Hypothalamus (tissue), 51 donors: ENCODE measurements at regions not wholly inside any gene's neighbourhood (a gene's known extent, or its start where the extent isn't known, plus 50 kb on each side); places are given as distances from the start of the nearest gene placed in this dataset.

Experiments used
- DNase-seq, 51 donors: peaks; one replicate each; lab custom pipeline; 2025; lab: John Stamatoyannopoulos, UW

DNA sequence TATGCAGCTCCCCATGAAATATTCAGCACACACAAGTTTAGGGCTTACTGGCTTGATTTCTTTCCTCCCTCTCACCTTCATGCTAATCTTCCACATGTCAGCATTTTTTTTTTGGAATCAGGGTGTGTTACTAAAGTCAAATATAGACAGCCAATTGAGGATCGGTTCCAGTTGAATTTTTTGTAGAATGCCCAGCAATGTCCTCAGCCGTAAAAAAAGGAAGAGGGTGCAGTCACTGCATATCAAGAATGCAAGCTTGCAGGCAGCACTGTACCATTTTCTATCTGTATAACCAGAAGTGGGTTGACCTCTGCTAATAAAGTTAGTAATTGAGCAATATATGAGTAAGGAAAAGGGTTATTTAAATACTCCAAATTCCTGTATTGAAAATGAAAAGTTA, 51.4 kb upstream of the CHMP2B start:
- DNase-seq = no peak

DNA sequence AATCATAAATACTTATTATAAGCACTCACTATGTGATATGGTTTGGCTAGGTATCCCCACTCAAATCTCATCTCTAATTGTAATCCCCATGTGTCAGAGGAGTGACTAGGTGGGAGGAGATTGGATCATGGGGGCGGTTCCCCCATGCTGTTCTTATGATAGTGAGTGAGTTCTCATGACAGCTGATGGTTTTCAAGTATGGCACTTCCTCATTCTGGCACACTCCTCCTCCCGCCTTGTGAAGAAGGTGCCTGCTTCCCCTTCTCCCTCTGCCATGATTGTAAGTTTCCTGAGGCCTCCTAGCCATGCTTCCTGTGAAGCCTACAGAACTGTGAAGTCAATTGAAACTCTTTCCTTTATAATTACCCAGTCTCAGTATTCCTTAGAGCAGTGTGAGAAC, 53.3 kb upstream of the CHMP2B start:
- no peak for DNase-seq

DNA sequence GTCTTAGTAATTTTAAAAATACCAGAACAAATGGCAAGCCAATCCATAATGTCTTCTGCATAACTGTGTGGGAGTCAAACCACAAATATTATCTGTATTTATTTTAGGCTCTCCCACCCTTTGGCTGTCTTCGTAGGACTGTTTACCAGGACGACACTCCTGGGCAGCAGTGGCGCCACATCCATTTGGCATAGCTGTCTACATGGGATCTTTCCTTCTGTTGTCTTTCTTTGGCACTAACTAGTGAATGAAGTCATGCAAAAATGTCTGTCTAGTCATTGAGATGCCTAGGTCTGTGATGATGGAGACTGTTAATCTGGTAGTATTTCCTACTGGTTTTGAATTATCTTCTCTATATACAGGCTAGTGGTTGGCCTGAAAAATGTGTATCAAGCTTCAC, 54.0 kb upstream of the CHMP2B start:
- no peak for DNase-seq

DNA sequence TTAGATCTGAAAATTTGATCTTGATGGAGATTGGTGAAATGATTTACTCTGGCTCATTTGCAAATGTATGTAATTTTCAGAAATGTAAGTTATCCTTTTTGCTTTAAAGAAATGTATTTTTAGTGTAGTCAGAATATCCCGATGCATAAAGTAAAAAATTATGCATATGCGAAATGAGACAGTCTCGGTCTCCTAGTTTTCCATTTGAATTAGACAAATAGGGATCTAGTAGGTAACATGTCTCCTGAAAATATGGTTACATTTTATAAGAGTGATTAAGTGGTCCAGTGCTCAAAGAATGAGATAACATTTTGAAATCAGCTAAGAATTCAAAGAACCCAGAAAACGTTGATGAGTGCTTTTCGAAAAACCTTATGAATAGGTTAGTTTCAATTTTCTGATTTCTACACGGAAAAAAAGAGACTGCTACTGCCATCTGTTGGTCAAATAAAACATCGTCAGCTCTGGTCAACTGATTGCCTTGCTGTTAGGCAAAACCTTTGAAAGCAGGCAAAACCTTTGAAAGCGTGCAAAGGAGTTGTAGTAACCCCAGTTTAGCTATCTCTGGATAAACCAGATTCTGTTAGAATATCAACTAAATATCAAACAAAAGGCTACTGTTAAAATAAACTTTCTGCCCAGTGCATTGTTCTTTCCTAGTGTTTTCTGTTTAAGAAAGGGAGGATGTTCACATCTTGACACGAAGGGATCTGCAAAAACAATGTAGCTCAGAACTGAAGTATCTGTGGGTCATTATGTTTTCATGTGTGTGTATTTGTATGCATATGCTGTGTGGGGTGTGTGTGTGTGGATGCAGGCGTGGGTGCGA, 59.3 kb upstream of the CHMP2B start:
- peak in 14 of 51 donors; percentile 1 to 65 (median 6) for DNase-seq

DNA sequence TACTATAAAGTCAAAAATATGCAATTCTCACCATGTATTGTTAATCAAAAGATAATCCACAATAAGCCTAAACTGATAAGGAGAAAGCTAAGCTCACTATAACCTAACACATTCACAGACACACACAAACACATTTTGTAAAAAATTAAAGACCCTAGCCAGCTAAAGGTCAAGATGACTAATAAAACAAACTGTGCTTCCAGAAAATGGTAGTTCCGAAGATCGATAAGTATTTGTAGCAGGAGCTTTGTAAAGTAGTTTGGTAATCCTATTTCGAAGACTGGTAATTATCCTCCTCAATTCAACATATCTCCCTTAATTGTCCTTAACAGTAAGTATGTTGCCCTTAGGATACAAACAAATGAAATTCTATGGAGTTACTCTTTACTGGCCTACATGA, 62.9 kb upstream of the CHMP2B start:
- DNase-seq = no peak

DNA sequence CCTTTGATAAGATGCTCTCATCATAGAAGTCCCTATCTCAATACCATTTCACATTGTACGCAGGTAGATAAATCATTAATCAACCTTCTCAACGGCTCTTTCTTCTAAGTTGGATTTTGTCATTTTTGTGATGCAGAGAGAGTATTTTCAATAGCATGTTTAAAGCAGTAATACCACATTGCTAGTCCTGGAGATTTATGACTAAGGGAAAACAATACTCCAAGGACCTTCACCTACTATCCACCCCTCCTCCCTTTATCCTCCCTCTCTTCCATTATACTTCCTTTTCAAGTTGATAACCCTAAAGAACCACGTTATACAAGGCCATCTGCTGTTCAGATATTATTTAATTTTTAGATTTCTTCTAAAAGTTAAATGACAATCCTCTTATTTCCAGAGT, 65.3 kb upstream of the CHMP2B start:
- no peak for DNase-seq

DNA sequence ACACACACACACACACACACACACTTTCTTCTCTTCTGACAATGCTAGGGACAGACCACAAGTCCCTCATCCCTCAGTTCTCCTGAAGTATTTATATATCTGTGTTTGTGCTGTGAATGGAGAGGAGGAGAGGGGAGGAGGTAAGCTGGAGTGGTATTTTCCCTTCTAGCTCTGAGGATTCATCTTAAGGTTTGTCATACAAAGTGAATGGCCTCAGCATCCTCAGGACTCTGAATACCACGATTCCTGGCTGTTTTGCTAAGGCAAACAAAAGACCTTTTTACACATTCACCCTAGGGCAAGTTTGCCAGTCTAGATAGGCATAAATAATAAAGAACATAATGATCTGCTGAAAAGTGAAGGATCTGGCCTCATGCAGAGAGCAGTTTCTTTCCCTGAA, 65.7 kb upstream of the CHMP2B start:
- no peak for DNase-seq

DNA sequence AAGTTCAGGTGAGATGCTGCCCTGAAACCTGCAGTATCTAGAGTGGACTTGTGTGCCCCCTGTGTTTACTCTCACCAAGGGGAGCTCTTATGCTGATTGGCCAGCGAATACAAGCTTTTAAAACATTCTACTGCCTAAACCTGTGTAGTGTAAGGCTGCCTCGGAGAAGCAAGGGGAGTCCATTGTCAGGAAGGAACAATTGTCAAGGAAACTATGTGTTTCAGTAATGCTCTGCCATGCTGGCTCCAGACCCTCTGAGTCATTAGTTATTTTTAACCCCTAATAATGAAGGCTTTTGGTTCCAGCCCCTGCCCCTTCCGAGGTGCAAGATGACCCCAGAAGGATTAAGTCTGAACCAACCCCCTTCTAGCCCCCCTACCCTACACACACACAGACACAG, 66.1 kb upstream of the CHMP2B start:
- DNase-seq = no peak

DNA sequence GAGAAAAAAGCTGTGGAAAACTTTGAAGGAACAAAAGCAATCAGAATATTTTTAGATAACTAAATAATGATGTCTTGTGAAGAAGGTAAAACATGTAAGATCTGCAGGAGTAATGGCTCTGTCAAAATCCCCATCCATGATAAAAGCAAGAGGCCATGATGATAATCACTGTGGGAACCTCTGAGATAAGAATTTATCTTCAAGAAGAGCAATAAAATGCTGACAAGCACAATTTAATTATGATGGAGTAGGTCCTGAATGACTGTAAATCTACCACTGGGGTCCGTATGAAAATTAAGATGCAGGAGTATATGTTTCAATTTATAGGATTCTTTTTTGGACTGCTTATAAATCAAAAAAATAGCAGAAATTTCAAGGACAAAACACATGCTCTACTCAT, 68.3 kb upstream of the CHMP2B start:
- no peak for DNase-seq

DNA sequence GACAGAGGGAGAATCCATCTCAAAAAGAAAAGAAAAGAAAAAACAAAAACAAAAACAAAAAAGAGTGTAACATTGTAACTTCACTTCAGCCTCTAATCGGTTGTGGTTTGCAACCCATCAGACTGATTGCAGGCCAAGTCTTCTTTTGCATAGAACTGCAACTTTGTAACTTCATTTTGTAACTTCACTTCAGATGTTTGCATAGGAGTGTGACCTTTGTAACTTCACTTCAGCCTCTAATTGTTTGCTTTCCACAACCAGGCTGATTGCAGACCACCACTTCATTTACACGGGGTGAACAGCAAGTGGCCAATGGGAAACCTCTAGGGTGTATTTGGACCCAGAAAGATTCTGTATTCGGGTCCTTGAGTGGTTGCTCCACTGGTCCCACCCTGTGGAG, 79.1 kb upstream of the CHMP2B start:
- no peak for DNase-seq

DNA sequence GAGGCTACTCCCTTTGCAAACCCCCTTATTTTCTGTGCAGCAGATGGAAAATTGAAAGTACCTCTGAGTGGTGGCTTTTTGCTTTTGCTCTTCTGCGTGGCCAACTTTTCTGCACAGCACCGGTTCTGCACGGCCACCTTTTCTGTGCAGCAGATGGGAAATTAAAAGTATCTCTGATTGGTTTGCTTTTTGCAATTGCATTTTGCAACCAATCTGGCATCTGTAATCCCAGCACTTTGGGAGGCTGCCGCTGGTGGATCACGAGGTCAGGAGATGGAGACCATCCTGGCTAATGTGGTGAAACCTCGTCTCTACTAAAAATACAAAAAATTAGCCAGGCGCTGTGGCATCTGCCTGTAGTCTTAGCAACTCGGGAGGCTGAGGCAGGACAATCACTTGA, 79.5 kb upstream of the CHMP2B start:
- no peak for DNase-seq

DNA sequence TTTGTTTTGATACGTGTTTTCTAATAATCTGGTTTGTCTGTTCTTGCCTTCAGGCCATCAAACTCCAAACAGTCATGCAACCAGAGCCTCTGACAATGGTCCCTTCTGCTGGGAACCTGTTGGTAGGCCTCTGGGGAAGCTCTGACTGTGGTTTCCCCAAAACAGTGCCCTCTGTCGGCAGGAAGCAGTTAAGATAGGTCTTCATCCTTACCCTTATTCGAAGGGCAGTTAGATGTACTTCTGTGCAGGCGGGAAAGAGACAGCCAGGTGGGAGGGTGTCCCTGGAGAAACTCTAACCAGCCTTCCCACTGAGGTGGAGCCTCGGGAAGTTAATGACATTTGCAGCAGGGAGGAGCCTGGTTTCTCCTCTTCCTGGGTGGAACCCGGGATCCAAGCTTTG, 81.6 kb upstream of the CHMP2B start:
- DNase-seq = peak in 11 of 51 donors; percentile 0 to 34 (median 6)

DNA sequence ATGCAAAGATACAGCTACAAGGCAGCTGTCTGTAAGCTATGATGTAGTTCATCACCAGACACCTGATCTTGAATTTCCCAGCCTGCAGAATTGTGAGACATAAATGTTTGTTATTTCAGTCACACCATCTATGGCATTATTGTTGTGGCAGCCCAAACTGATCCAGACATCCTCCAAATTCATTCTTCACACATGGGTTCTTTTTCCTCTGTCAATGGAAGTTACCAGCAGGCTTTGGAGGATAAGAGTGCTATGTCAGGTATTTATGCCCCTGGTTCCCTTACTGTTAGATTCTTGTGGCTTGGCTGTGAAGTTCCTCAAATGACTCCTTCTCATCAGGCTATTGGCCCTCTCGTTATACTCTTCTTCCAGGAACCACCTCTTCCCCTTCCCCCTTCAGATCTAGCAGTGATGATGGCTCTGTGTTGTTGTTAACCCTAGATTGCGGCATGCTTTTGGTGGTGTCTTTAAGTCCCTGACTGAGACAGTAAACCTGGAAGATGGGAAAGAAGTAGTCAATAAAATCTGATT, 91.0 kb upstream of the CHMP2B start:
- no peak for DNase-seq

DNA sequence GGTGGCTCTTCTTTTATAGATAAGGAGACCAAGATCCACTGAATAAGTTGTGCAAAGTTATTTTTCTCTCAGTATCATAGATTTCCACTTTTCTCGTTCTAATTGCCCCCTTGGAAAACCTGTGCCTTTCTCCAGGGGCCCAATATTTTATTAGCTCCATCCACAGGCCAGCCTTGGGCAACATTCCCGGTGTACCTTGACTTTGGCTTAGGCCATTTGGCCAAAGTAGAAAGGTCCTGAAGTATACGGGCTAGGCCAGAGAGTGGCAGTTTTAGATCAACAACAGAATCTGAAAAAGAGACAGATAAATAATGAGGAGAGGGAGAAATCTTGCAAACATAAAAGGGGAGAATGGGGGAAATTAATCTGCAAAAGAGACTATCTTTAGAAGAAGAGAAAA, 91.7 kb upstream of the CHMP2B start:
- no peak for DNase-seq

DNA sequence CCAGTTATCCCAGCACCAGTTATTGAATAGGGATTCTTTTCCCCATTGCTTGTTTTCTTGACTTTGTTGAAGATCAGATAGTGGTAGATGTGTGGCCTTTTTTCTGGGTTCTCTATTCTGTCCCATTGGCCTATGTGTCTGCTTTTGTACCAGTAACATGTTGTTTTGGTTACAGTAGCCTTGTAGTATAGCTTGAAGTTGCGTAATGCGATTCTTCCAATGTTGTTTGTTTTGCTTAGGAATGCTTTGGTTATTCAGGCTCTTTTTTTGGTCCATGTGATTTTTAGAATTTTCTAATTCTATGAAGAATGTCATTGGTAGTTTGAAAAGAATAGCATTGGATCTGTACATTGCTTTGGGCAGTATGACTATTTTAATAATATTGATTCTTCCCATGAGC, 94.3 kb upstream of the CHMP2B start:
- DNase-seq = no peak

DNA sequence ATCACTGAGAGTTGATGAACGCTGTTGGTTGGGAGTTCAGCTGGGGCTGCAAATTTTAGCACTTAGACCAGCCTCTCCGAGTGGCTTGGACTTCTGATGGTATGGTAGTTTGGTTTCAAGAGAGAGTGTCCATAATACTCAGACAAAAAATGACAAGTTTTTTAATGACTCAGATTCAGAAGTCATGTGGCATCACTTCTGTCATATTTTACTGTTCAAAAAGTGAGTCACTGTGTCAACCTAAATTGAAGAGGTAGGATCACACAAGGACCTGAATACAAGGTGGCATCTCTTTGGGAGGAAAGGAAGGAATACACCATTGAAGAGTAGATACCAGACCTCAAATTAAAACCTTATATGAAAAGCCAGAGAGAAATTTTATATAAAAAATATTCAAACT, 99.1 kb upstream of the CHMP2B start:
- no peak for DNase-seq

DNA sequence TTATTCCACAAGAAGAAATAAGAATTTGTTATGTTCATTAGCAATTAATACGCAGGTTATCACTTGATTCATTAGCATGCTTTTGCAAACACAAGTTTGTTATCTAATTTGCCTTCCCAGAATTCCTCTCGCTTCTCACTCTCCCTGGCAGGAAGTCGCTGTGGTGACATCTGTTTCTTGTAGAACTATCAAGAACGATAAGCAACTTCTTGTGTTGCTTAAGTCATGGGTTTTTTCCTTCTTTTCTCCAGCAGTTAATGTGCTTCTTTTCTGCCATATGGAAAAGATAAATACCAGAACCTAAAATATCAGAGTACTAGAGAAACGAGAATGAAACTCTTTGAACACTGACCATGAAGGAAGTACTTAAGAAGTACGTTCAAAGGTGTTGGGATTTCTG, 99.8 kb upstream of the CHMP2B start:
- no peak for DNase-seq

DNA sequence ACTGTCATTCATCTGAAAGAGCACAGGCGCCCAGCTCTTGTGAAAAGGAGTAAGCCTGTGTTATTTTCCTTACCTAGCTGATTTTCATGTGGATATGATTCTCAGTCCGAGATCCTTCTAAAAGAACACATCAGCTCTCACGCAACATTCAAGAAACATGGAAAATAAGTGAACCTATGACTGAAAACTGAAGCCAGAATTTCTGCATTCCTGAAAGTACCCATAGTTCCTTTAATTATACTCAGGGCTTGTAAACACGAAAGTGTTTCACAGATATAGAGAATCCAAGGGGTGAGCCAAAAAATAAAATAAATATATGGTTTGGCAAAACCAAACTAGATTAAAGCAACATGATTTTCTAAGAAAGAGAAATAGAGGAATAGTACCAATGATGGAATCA, 100.8 kb upstream of the CHMP2B start:
- no peak for DNase-seq

DNA sequence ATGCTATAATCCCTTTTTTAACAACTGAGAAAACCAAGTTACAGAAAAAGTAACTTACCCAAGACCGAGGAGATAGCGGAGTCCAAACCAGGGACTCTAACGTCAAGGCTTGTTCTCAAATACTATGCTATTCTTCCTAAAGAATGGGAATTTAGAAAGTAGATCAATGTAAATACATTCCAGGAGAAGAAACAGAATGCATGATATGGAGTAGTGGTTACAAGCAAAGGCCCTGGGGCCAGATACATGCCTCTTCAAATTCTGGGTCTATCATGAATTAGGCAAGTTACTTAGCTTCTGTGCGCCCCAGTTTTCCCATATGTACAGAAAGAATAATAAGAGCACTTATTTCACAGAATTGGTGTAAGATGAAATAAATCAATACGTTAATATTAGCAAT, 102.0 kb upstream of the CHMP2B start:
- no peak for DNase-seq

DNA sequence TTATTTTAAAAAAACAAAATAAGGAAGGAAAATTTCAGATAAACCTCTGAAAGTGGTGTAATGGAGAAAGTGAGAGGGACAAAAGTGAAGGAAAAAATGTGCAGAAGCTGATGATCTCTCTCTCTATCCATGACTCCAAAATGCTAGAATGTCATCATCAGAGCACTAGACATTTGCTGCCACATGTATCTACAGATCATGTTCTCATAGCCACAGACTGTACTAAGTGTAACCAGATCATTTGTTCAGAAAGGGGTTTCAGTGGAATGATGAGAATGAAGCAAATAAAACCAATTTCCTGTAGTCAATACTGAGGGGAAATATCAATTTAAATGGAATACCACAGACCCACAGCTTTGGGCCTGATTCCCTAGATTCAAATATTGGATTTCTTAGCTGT, 104.3 kb upstream of the CHMP2B start:
- DNase-seq = no peak

DNA sequence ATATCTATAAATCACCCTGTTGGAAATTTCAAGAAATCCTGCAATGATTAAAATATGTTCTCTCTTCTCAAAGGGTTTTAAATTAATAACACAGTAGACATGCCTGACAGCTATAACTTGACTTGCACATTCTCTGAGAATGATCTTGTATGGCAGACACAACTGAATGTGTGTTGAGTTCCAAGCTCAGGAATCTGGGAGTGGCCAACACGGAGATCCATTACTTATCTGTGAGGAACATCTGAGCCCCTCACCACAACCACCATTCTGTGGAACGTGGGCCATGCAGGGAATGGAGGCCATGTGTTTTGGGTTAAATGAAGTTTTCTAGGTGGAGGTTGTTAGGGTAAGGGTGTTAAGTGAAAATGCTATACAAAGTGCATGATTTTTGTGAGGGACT, 105.3 kb upstream of the CHMP2B start:
- no peak for DNase-seq

DNA sequence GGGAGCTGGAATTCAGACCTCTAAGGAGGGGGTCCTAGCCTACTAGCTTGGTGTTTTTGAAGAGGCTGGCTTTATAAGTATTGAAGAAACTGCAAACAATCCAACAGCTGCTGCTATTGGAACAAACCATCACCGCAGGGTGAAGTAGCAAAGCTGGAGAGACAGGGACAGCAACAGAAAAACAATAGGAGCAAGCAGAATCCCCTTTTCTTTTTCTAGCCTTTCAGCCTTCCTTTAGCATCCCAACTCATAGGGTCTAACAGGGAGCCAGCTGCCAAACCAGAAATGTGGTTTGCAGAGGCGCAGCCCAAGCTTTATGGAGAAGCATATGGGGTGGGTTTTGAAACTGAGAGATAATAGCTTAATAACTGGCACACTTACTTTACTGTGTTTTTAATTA, 106.2 kb upstream of the CHMP2B start:
- DNase-seq = peak in 1 of 51 donors; percentile 1

DNA sequence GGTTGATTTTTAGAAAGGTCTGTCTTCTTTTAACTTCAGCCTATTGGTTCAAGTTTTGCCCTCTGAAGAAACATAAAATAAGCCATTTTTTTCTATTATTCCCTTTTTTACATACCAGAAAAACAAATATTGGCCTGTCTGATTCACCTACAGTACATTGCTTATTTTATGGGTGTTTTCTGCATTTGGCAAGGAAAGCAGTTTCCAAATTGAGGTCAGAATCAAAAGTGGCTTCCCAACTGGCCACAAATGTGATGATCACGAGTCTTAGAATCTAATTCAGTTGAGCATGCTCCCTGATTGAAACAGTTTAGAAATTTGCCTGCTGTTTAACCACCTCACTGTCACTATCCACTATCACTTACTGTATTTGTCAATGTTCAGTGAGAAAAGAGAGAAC, 106.9 kb upstream of the CHMP2B start:
- DNase-seq = no peak
